ENCODE measurements at regions not wholly inside any gene's neighbourhood (a gene's known extent, or its start where the extent isn't known, plus 50 kb on each side); places are given as distances from the start of the nearest gene placed in this dataset.
"Not testable (repeated sequence)": the region's sequence is repeated elsewhere in the genome, so short reads cannot be mapped to it uniquely, and the experiment has no call there.

DNA sequence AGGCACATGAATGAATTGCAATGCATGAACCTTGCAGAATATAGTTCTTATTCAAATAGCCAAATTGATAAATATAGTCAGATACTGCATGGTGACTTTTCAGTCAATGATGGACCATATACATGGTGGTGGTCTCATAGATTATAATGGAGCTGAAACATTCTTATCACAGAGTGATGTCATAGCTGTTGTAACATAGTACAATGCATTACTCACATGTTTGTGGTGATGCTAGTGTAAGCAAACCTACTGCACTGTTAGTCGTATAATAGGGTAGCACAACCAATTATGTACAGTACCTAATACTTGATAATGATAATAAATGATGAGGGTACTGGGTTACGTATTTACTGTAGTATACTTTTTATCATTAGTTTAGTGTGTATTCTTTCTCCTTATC, 280.3 kb downstream of the BCAT1 start:
- DNase-seq (ENCODE audit: low read depth in 3 of 3): no peak

DNA sequence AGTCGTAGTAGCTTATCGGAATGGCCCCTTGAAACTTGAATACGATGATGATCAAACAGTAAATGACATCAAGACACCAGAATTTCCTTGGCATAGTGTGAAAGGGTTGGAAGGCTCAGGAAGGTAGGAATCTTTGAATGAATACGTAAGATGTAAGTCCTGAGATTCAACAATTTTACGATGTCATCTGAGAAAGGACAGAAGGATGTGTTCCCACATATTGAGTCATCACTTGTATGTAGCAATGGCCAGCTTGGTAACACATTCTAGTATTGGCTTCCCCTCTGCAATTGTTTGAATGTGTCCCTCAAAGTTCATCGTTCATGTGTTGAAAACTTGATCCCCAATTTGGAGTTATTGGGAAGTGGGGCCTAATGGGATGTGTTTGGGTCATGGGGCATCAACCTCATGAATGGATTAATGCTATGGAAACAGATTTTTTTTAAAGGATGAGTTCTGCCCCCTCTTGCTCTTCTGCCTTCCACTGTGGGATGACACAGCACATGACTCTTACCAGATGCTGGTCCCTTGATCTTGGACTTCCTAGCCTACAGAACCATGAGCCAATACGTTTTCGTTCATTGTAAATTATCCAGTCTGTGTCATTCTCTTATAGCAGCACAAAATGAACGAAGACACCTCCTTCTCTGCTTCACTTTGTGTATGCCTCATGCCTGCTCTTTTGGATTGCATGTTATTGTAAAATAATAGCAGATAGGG, 284.6 kb downstream of the BCAT1 start:
- DNase-seq (ENCODE audit: low read depth in 3 of 3): no peak

DNA sequence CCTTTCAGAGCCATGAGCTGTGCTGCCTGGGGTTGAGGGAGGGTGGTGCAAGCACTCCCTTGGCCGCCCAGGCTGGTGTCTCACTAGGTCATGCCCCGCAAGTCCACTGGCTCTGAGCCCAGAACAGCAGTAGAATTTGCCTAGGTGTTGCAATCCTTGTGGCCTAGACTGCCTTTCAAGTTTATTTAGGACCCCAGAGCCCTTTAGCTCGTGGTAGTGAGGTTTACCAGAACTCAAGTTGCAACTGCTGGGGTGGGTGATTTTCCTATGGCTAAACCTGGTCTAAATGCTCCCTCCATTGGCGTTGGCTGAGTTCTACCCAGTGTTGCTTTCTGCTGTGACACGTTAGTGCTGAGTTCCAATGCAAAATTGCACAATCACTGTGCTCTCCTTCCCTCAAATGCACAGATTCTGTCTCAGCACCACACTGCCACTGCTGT, 287.2 kb downstream of the BCAT1 start:
- DNase-seq (ENCODE audit: low read depth in 3 of 3): no peak

DNA sequence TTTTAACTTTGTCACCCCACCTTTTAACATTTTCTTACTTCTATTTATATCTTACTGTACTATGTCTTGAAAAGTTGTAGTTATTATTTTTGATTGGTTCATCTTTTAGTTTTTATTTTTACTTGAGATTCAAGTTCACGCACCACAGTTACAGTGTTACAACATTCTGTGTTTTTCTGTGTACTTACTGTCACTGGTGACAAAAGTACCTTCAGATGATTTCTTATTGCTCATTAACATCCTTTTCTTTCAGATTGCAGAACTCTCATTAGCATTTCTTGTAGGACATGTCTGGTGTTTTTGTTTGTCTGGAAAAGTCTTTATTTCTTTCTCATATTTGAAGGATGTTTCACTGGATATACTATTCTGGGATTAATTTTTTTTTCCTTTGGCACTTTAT, 289.9 kb downstream of the BCAT1 start:
- no peak for DNase-seq (ENCODE audit: low read depth in 3 of 3)

DNA sequence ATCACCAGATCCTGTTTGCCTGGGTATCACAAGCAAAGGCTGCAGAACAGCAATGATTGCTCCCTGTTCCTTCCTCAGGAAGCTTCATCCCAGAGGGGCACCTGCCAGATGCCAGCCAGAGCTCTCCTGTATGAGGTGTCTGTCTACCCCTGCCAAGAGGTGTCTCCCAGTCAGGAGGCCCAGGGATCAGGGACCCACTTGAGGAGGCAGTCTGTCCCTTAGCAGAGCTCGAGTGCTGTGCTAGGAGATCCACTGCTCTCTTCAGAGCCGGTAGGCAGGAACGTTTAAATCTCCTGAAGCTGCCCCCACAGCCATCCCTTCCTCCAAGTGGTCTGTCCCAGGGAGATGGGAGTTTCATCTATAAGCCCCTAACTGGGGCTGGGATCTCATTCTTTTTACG, 294.6 kb downstream of the BCAT1 start:
- not testable (repeated sequence) for DNase-seq (ENCODE audit: low read depth in 3 of 3)

DNA sequence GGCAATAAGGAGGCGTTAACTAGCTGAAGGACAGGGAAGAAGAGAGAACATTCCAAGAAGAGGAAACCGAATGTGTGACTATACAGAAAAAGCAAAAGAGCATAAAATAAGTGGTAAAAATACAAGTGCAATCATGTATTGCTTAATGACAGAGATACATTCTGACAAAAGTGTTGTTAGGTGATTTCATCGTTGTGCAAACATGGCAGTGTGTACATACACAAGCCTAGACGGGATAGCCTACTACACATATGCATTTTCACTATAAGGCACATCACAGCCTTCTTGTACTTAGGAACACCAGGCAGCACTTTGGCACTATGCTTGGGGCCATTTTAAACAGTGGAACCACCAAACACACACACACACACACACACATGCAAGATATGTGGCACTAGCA, 299.3 kb downstream of the BCAT1 start:
- DNase-seq (ENCODE audit: low read depth in 3 of 3): no peak

DNA sequence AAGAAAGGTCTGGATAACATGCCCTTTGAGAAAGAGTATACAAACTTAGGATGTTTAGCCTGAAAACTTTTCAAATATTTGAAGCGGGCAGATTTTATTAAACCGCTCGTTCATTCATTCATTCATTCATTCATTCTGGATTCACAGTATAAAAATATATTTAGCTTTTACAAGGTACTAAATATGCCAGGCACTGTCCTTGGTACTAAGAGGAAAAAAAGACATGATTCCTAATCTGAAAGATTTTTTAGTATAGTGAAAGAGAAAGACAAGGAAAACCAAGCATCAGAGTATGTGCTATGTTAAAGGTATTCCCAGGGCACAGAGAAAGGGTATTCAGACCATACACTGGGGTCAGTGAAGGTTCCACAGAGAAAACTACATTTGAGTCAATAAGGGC, 299.7 kb downstream of the BCAT1 start:
- DNase-seq (ENCODE audit: low read depth in 3 of 3): no peak

DNA sequence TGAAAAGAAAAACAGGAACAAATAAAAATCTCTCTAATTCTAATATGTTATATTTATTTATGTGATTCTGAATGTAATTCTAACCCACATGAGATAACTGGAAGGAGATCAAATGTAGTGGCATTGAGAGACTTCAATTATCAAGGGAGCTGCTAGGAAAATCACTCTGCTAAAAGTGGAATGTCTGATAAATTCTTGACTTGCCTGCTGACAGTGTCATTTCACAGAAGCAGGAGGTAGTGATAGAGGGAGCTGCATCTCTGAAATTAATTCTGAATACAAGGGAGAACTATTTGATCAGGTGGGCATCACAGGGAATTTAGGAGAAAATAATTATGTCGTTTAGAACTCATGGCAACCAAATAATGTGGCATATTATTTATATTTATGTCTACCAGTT, 303.6 kb downstream of the BCAT1 start:
- no peak for DNase-seq (ENCODE audit: low read depth in 3 of 3)

DNA sequence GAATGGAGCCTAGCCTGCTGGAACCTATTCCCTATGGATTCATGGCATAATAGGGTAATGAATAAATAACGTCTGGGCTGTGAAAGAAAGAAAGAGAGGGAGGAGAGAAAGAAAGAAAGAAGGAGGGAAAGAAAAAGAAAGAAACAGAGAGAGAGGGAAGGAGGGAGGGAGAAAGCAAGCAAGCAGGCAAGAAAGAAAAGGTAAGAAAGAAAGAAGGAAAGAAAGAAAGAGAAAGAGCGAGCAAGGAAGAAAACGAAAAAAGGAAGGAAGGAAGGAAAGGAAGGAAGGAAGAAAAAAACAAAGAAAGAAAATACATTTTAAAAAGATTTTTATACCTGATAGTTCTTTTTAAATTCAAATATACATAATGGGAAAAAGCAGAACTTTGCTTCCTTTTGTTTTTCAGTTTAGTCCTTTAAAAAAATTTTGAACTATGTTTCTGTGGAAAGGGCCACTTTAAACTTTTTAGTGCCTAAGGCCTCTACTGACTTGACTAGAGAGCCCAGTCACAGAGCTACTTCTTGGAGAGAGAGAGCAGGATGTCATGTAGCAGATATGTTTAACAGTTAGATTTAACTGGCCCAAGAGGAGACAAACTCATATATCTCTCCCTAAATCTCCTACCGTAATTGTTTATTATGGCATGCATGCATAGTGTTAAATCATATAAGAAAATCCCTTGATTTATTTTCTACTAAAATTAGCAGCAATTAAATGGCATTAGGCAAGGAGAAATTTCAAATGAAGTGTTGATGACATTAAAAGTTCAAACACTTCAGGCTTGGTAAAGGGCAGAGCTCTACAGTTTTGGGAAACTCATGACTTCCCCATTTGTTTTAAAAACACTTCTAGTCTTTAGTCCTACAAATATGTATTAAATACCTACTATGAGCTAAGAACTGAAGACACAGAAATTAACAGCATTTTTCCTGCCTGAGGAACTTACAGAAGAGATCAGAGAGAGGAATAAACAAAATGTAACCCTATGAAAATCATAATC, 305.5 kb downstream of the BCAT1 start:
- DNase-seq (ENCODE audit: low read depth in 3 of 3): no peak

DNA sequence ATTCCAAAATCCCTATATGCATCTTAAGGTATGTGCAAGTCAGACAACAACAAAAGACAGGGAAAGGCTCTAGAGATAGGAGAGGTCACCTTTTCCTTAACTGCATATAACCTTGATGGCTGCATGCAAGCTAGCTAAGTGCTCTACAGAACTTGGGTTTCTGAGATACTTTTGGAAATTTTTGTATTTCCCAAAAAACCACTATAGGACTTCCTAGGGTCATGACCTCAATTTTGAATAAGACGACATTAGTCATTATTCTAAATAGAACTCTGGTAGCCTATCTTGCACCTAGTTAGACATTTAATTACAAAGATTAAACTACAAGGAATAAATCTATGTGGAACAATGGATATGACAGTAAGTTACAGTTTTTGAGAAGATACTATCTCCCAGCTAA, 309.3 kb downstream of the BCAT1 start:
- no peak for DNase-seq (ENCODE audit: low read depth in 3 of 3)

DNA sequence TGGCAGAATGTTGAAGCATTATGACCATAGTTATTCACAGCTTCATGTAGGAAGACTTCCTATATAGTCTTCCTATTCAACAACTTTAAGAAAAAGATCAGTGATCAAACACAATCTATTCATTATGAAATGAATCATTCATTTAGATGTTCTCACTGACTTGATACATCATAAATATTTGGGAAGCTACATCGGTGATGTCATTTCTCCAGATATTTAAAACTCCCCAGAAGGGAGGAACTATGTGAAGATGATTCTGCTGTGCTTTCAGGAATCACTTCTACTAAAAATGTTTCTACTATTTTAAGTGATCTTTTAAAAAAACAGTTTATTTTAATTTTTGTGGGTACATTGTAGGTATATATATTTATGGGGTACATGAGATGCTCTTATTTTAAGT, 316.4 kb downstream of the BCAT1 start:
- no peak for DNase-seq (ENCODE audit: low read depth in 3 of 3)

DNA sequence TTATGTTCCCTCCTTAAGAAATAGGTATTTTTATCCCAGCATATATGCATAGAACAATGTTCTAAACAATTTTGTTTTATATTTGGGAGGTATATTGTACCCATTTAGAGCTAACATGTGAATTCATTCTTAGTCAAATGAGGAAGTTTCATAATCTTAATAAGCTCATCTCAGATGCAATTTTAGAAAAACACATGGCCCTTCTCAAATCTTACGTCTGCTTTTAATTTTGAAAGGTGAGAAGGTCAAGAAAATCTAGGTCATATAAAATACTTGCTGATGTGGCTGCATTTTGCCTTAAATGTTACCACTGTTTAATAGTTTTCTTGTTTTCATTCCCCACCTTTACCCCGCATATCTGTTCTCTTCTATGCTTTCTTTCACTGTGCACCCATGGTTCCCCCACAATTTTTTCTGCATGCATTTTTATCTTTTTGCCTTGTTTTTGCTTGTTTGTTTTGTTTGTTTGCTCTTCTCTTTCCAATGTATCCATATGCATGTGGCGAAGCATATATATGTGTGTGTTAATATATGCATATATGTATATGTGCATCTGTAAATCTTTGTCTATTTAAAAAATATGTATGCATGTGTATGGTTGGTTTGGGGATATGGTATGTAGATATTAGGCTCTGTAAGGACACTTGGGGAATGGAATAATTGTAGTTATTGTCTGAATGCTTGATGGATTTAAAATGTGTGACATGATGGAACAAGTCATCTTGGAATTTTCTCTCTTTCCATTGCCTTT, 317.1 kb downstream of the BCAT1 start:
- DNase-seq (ENCODE audit: low read depth in 3 of 3): no peak

DNA sequence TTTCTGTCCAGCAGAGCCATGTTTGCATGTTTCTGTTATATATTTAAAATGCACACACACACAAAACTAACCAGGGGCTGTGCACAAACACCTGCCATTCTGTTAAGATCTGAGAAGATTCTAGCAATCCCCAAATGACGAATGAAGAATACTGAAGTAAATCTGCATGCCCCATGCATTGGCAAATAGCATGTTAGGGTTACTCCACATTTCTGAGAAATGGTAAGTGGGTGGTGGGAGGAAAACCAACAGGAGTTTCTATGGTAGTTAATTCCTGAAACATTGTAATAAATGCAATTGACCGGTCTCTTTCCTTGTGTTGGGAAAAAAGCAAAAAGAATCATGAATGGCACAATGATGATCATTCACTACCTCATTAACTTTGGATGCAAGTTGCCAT, 318.0 kb downstream of the BCAT1 start:
- DNase-seq (ENCODE audit: low read depth in 3 of 3): no peak

DNA sequence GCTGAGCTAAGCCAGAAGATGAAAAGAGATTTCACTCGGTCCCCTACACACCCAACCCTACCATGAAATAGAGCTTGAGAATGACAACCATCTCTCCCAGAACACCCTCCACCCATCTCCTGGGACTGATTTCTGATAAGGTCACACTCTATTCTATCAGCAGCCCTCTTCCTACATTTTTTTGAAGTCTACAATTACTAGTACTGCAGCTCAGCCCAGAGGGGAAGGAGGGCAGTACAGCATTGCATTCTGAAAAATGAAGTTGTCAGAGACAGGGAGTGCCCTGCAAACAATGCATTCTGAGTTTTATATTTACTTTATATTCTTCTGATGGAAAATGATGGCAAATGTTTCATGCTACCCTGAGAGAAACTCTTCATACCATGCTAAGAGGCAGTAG, 318.5 kb downstream of the BCAT1 start:
- no peak for DNase-seq (ENCODE audit: low read depth in 3 of 3)

DNA sequence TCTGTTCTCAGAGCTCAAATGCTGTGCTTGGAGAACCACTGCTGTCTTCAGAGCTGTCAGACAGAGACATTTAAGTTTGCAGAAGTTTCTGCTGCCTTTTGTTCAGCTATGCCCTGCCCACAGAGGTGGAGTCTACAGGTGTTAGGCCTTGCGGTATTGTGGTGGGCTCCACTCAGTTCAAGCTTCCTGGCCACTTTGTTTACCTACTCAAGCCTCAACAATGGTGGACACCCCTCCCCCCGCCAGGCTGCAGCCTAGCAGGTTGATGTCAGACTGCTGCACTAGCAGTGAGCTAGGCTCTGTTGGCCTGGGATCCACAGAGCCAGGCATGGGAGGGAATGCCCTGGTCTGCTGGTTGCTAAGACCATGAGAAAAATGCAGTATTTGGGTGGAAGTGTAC, 323.8 kb downstream of the BCAT1 start:
- DNase-seq (ENCODE audit: low read depth in 3 of 3): no peak

DNA sequence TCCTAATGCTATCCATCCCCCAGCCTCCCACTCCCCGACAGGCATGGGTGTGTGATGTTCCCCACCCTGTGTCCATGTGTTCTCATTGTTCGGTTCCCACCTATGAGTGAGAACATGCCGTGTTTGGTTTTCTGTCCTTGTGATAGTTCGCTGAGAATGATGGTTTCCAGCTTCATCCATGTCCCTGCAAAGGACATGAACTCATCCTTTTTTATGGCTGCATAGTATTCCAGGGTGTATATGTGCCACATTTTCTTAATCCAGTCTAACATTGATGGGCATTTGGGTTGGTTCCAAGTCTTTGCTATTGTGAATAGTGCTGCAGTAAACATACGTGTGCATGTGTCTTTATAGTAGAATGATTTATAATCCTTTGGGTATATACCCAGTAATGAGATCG, 328.9 kb downstream of the BCAT1 start:
- not testable (repeated sequence) for DNase-seq (ENCODE audit: low read depth in 3 of 3)

DNA sequence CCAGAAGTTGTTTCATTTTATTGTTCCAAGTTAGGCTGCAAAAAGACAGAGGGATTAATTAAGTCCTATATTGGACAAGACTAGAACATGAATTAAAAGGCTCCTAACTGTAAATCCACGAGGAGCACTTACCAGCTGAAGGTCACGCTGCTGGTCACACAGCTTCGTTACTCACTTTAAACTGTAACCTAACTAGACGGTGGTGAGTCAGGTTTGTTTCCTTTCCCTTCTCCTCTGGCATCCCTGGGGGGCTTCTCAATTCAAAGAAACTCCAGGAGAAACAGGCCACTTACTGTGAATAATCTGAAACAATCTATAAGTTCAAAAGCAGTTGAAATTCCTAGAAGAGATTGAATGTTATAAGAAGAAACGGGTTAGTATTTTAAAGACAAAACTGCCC, 331.4 kb downstream of the BCAT1 start:
- no peak for DNase-seq (ENCODE audit: low read depth in 3 of 3)

DNA sequence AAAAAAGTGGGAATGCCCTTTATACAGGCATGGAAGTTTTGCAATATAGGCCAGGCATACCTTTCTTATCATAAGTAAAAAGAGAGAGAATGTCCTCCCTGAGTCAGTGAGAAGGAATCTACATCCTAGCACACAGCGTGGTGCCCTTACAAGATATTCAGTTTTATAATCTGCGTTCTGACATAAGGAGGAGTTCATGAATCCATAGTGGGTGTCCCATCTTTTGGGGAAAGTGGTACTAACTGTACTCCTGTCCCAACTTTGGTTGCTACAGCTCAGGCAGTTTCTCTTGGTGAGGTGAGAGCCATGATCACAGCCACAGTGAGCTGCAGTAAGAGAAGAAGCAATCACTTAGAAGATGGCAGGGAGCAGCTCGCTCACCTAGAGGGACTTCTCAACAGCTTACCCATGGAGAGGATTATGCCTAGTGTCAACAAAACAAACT, 332.9 kb downstream of the BCAT1 start:
- no peak for DNase-seq (ENCODE audit: low read depth in 3 of 3)

DNA sequence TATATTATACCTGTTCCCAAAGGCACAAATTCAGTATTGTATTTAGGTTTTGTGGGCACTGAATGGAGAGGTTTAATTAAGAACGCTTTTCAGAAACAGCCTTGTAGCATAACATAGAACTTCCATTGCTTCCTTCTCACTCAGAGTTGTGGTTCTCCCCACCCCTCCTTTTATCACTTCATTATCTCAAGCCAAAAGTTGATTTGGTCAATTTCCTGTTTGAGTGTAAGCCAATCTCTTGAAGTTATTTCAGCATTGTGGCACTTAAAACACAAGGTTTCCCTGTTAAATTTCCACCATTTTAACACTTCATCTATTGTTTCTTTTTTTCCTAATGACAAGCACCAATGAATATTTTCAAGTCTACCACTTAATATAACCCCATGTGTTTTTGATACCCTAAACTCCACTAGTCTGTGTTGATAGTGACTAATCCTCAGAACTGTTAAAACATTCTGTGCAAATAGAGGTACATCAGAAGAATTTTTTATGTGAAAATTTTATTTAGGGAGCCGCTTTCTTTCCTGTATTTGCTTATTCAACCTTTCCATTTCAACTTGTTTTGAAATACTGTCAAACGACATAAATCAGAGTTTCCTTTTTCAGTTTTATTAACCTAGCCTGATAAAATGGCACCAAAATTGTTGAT, 340.1 kb downstream of the BCAT1 start:
- no peak for DNase-seq (ENCODE audit: low read depth in 3 of 3)

DNA sequence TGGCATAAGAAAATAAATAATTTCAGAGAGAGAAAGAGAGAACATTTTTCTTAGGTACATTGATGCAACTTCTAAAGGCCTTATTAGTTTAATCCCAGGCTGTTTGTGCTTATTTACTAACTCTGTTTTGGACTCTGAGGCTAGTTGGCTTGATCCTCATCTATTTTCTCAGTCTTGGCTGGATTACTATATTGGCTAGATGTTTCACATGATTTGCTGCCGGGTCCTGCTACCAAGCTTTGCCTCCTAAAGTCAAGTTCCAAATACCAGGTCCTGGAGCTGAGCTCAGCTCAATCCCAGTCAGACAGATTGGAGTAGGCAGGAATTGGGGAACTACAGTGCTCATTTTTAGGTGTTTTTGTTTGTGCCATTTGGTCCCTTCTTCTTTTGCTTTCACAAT, 340.8 kb downstream of the BCAT1 start:
- DNase-seq (ENCODE audit: low read depth in 3 of 3): no peak

DNA sequence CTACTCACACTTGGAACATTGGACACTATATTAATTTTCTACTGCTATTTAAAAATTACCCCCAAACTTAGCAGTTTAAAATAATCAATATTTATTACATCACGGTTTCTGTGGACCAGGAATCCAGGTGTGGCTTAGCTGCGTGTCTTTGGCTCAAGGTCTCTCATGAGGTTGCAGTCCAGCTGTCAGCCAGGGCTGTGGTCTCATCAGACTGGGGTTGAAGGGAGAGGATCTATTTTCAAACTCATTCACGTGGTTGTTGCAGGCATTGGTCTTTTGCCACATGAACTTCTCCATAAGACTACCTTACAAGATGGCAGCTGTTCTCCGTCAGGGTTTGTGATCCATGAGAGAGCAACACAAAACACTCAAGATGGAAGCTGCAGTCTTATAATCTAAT, 343.0 kb downstream of the BCAT1 start:
- no peak for DNase-seq (ENCODE audit: low read depth in 3 of 3)

DNA sequence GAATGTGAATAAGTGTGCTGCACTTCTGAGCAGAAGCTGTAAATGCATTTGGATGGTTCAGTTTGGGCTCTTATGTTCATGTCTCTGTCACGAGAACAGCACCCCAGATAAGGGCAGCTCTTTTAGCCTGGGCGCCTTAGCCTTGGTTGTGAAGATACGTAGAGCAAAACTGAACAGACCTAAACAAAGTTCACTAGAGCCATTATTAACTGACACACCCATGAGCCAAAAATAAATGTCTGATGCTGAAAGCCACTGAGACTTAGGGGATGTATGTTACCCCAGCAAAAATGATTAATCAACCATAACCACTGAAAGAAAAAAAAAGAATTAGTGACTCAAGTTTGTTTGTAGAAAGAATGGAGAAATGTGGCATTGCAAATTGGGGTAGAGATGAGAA, 343.4 kb downstream of the BCAT1 start:
- DNase-seq (ENCODE audit: low read depth in 3 of 3): no peak
